ENCODE measurements at regions not wholly inside any gene's neighbourhood (a gene's known extent, or its start where the extent isn't known, plus 50 kb on each side); places are given as distances from the start of the nearest gene placed in this dataset.

DNA sequence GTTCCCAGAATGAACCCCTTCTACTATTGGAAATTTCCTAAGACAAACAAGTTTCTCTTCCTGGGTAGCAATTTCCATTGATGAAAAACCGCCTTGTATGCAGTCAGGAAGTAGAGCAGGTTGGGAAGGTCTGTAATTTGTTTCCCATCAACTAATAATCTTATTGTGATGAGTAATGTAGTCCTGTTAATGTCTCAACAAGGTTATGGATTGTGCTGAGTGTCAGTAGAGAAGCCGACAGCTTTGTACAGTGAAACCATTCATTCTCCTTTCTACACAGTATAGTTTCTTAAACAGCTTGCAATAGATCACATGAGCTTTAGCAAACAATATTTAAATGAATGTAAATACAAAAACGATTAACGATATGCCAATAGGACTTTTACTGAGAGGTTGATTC lies 355.4 kb upstream of the WWC1 start:
- TF ChIP-seq, protein P1, sequence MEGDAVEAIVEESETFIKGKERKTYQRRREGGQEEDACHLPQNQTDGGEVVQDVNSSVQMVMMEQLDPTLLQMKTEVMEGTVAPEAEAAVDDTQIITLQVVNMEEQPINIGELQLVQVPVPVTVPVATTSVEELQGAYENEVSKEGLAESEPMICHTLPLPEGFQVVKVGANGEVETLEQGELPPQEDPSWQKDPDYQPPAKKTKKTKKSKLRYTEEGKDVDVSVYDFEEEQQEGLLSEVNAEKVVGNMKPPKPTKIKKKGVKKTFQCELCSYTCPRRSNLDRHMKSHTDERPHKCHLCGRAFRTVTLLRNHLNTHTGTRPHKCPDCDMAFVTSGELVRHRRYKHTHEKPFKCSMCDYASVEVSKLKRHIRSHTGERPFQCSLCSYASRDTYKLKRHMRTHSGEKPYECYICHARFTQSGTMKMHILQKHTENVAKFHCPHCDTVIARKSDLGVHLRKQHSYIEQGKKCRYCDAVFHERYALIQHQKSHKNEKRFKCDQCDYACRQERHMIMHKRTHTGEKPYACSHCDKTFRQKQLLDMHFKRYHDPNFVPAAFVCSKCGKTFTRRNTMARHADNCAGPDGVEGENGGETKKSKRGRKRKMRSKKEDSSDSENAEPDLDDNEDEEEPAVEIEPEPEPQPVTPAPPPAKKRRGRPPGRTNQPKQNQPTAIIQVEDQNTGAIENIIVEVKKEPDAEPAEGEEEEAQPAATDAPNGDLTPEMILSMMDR (IDR thresholded peaks at IDR 0.05), result no peak
- no peak for TF ChIP-seq ZFX (IDR thresholded peaks at IDR 0.05; ENCODE audit: borderline replicate concordance)
